Stimulated activated CD8-positive, alpha-beta memory T cell treated with anti-CD3 and anti-CD28 coated beads, Interleukin-7, amount 100 ng/mL, for 48 hours (primary cell): ENCODE measurements at regions not wholly inside any gene's neighbourhood (a gene's known extent, or its start where the extent isn't known, plus 50 kb on each side); places are given as distances from the start of the nearest gene placed in this dataset.

Experiments used
- DNase-seq, 2 donors: peaks; one replicate each; pipeline ENCODE4 v3.0.0-alpha.2; 2020; ENCODE audit warnings: low read depth in 1 of 2; ENCODE audit errors: extremely low read depth in 1 of 2

- DNase-seq = no peak
These were observed 1100.0 kb downstream of the NLGN4Y start for GRCh38 chrY:15624370-15624769.

DNA sequence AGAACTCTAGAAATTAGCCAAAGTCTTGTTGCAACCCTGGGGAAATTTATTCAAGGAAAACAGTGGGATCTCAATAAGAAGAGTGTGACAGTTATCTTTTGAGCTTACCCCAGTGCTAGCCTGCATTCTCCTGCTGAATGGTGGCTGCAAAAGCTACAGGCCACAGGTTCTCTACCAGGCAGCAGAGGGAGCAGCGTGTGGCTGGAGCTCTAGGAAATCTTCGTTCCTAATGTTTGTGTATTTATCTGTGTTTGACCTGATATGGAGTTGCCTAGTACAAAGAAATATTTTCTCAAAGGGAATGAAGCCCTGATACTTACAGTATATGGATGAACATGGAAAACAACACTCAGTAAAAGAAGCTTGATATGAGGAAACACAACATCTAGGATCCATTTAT, 1100.6 kb downstream of the NLGN4Y start:
- DNase-seq = no peak

DNA sequence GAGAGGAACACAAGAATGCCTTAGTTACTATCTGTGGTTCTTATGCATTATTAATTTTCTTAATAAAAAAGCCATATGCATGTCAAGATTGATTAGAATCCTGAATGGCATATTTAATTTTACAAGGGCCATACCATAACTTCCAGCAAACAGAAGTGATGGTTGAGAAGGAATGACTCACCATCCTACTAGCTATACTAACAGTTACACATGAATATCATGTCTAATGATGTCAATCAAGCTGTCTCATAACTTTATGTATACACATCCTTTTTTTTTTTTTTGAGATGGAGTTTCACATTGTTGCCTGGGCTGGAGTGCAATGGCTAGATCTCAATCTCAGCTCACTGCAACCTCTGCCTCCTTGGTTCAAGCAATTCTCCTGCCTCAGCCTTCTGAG, 1123.9 kb downstream of the NLGN4Y start:
- DNase-seq = no peak

GRCh38 chrY:15650056-15650455, 1125.7 kb downstream of the NLGN4Y start:
- no peak for DNase-seq

DNA sequence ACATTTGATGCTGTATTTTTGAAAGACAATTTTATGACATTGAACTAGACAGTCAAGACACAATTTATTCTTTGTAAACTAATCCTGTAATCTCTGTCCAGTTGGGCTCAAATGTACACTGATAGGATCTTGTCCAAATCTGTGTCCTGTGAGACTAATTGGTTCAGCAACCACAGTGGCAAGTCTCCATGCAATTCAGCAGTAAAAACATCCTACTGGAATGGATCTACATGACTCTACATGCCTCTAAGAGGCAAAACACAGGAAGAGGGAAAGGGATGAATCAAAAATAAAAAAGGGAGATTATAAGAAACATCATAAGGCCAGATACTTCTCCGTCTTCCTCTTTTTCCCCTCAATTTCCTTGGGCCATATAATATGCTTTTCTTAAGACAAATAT, 1164.2 kb downstream of the NLGN4Y start:
- no peak for DNase-seq

DNA sequence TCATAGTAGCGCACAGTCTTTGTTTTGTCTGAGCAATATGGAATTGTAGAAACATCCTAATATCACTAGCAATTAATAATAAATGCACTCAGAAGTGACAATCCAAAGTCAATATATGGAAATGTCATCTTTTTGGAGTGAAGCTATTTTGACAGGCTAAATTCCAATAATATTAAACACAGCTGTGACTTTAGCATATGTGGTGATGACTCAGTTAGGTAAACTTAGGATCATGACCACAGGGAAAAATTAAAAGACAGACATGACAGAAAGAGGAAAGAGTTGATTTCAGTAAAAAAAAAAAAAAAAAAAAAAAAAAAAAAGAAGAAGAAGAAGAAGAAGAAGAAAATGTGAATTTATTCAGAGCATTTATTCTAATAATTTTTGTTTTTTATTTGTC, 1165.7 kb downstream of the NLGN4Y start:
- DNase-seq = no peak

DNA sequence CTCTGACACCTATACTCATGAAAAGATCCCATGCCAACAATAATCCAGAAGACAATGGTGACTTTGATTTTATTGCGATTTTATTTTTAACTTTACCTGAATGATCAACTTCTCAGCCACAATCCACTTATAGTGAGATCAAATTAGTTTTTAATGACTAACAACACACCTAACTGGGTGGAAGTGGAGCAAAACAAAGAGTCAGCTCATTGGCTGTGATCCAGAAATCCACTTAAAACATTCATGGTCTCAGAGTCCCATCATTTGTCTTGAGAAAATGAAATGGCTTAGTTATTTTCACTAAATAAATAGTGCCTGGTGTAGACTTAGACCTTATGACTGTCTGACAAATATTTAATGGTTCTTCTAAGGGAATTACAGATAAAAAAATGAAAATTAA, 1177.8 kb downstream of the NLGN4Y start:
- no peak for DNase-seq

- DNase-seq = no peak
These were observed 1180.6 kb downstream of the NLGN4Y start for GRCh38 chrY:15704906-15705305.

- DNase-seq = no peak
These were observed 1225.5 kb downstream of the NLGN4Y start for GRCh38 chrY:15749533-15750433.

GRCh38 chrY:15751001-15751400, 1226.7 kb downstream of the NLGN4Y start:
- no peak for DNase-seq

DNA sequence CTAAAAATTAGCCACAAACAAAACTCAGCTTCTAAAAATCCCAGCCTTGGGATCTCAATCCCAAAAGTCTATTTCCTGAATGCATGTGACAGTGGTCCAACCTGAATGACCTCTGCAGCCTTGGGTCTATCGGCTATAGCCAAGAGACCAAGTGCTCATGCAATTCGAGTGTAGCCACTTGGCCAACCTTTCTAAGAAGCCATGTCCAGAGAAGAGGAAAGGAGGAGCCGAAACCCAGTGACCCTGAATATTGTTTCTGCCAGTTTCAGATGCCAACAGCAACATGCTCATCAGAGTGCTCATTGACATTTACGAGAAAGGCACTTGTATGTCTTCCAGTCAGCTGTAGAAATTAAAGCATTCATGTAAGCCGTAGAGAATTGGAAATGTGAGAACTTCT, 1231.9 kb downstream of the NLGN4Y start:
- no peak for DNase-seq

DNA sequence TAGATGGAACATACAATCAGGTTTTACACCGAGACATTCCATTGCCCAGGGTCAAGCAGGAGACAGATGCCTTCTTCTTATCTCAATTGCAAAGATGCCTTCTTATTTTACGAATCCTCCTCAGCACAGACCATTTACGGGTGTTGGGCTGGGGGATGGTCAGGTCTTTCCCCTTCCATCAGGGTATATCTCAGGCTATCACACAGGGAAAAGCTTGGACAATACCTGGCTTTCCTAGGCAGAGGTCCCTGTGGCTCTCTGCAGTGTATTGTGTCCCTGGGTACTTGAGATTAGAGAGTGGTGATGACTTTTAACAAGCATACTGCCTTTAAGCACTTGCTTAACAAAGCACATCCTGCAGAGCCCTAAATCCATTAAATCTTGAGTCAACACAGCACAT, 1249.2 kb downstream of the NLGN4Y start:
- no peak for DNase-seq

- no peak for DNase-seq
These were observed 1251.6 kb downstream of the NLGN4Y start for GRCh38 chrY:15775880-15776279.

DNA sequence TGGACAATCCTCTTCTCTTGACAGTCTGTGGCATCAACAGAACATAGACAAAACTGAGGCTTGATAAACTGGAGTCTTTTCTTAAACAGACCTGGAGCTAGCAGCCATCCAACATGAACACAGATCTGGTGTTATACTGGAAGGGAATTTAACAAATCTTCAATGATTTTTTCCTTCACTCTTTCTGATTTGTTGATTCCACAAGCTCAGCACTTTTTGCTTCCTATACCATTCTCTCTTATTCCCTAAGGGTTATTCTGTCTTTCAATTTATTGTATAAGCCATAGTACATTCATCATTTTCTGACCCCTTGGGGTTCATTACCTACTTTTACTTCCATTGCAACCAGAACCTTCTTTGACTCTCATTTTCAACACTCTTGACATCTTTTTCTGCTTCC, 1255.6 kb downstream of the NLGN4Y start:
- no peak for DNase-seq

DNA sequence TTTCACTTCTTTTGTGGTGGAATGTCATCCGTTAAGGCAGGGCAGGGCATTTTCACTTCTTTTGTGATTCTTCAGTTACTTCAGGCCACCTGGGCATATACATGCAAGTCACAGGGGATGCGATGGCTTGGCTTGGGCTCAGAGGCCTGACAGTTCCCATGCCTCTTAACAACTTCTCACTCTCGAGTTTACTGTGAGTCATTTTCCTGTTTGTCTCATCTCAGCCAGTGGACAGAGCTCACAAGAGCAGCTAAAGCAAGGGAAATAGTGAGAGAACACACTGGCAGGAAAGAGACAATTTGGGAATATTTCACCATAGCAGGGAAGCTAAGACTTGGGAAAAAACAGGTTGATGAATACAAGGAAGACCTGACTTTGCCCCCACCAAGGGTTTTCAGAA, 1275.7 kb downstream of the NLGN4Y start:
- no peak for DNase-seq

GRCh38 chrY:15805985-15806384, 1281.7 kb downstream of the NLGN4Y start:
- no peak for DNase-seq

DNA sequence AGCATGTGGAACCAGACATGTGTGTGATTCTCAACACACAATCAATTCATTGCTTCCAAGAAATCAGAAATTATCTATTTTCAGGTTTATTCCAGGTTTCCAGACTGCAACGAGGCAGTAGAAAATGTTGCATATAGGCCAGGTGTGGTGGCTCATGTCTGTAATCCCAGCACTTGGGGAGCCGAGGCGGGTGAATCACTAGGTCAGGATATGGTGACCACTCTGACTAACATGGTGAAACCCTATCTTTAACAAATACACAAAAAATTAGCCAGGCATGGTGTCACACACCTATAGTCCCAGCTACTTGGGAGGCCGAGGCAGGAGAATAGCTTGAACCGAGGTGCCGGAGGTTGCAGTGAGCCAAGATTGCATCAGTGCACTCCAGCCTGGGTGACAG, 1289.9 kb downstream of the NLGN4Y start:
- DNase-seq = no peak
